IMR-90 (cell line): ENCODE measurements at regions not wholly inside any gene's neighbourhood (a gene's known extent, or its start where the extent isn't known, plus 50 kb on each side); places are given as distances from the start of the nearest gene placed in this dataset.

ENCODE experiments used
- MAFK ChIP-seq: IDR thresholded peaks from 2 replicates; pipeline ENCODE4 v1.6.1; 2012; ENCODE audit warnings: low read depth, low read length, improper control_type of control experiment
- POLR2A ChIP-seq: IDR thresholded peaks from 2 replicates; pipeline ENCODE4 v1.6.1; 2012; ENCODE audit warnings: mild to moderate bottlenecking, low read depth, low read length
- RAD21 ChIP-seq: IDR thresholded peaks from 2 replicates; pipeline ENCODE4 v1.6.1; 2012; ENCODE audit warnings: low read length, improper control_type of control experiment
- TF ChIP-seq, protein P1 (sequence below): conservative IDR thresholded peaks from 2 replicates; pipeline ENCODE4 v1.5.1; 2012; ENCODE audit warnings: mild to moderate bottlenecking, low read depth, low read length, improper control_type of control experiment

DNA sequence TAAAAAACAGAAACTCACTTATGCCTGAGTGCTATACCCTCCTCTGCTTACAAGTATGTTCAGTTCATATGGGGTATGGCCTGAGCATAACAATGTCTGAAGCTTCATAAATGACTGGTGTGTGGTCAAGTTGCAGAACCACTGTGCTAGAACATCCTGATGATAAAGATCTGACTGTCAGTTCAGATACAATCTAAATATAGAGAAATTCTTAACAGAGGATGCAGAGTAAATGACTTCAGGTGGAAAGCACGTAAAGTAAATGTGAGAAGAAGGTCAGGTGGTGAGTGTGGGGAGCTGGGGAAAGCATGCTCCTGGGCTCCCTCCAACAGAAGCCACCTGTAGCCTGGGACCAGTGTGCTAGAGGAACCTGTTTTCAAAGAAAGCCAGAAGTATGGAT lies 926.2 kb downstream of the TSN start:
- TF ChIP-seq MAFK, result no peak
- no peak for TF ChIP-seq POLR2A
- no peak for TF ChIP-seq RAD21
- TF ChIP-seq, protein P1, sequence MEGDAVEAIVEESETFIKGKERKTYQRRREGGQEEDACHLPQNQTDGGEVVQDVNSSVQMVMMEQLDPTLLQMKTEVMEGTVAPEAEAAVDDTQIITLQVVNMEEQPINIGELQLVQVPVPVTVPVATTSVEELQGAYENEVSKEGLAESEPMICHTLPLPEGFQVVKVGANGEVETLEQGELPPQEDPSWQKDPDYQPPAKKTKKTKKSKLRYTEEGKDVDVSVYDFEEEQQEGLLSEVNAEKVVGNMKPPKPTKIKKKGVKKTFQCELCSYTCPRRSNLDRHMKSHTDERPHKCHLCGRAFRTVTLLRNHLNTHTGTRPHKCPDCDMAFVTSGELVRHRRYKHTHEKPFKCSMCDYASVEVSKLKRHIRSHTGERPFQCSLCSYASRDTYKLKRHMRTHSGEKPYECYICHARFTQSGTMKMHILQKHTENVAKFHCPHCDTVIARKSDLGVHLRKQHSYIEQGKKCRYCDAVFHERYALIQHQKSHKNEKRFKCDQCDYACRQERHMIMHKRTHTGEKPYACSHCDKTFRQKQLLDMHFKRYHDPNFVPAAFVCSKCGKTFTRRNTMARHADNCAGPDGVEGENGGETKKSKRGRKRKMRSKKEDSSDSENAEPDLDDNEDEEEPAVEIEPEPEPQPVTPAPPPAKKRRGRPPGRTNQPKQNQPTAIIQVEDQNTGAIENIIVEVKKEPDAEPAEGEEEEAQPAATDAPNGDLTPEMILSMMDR, result no peak
